C4-2B (cell line): ENCODE measurements at regions not wholly inside any gene's neighbourhood (a gene's known extent, or its start where the extent isn't known, plus 50 kb on each side); places are given as distances from the start of the nearest gene placed in this dataset.

Source experiments
- CTCF ChIP-seq: fragments of 450-650 bp; conservative IDR thresholded peaks from 2 replicates; pipeline ENCODE4 v1.5.1; 2017; ENCODE audit warnings: mild to moderate bottlenecking
- ZFX ChIP-seq: fragments of 450-650 bp; IDR thresholded peaks from 2 replicates; pipeline ENCODE4 v1.6.1; 2017

GRCh38 chr11:82505379-82505778 lies 228.3 kb downstream of the FAM181B start:
- TF ChIP-seq CTCF (no peak), ZFX (no peak)
